Lung (tissue), 11 donors: ENCODE measurements at regions not wholly inside any gene's neighbourhood (a gene's known extent, or its start where the extent isn't known, plus 50 kb on each side); places are given as distances from the start of the nearest gene placed in this dataset.

Experiments
- ATAC-seq: fragments of 200-7000 bp; cut with Tn5 transposase; one replicate; pipeline ENCODE4 v1.9.1; 2020; ENCODE audit warnings: moderate number of reproducible peaks; ENCODE audit not compliant: insufficient read depth, low FRiP score
- DNase-seq, 3 donors: peaks; one replicate each; pipeline ENCODE4 v3.0.0-alpha.2; 2013 to 2017
- H3K27ac ChIP-seq, 2 donors: one replicate each; pipeline ENCODE4 v1.5.1; 2013; ENCODE audit warnings: mild to moderate bottlenecking in 2 of 2, moderate library complexity in 2 of 2, control low read depth in 1 of 2, inconsistent platforms in 1 of 2, low read depth in 1 of 2, low read length in 1 of 2
- H3K27me3 ChIP-seq, 3 donors: one replicate each; pipeline ENCODE4 v1.5.1; 2013; ENCODE audit warnings: low read length in 2 of 3; ENCODE audit not compliant: control insufficient read depth in 3 of 3, insufficient read depth in 3 of 3
- H3K36me3 ChIP-seq, 4 donors: one replicate each; pipeline ENCODE4 v1.5.1; 2013; ENCODE audit warnings: low read length in 4 of 4, mild to moderate bottlenecking in 1 of 4, moderate library complexity in 1 of 4; ENCODE audit not compliant: control insufficient read depth in 4 of 4, insufficient read depth in 4 of 4
- H3K4me1 ChIP-seq, 5 donors: one replicate each; pipeline ENCODE4 v1.5.1; 2013; ENCODE audit warnings: low read length in 5 of 5, mild to moderate bottlenecking in 2 of 5, moderate library complexity in 1 of 5; ENCODE audit not compliant: control insufficient read depth in 5 of 5, insufficient read depth in 5 of 5
- H3K4me3 ChIP-seq: one replicate; pipeline ENCODE4 v1.5.1; 2013; ENCODE audit warnings: mild to moderate bottlenecking, control low read depth, moderate library complexity
- H3K9ac ChIP-seq, 2 donors: one replicate each; pipeline ENCODE4 v1.5.1; 2013; ENCODE audit warnings: low read length in 2 of 2, control low read depth in 1 of 2; ENCODE audit not compliant: insufficient read depth in 1 of 2
- H3K9me3 ChIP-seq, 4 donors: one replicate each; pipeline ENCODE4 v1.5.1; 2013; ENCODE audit warnings: low read length in 3 of 4, mild to moderate bottlenecking in 1 of 4, moderate library complexity in 1 of 4; ENCODE audit not compliant: control insufficient read depth in 4 of 4, insufficient read depth in 3 of 4
- WGBS, 2 donors: extraction: QIAGEN DNeasy Blood & Tissue Kit; methylation state at CpG; one replicate each; pipeline ENCODE4 v1.1.7; 2013; 5-methylcytosine and 5-hydroxymethylcytosine counted together
- TF ChIP-seq, protein P1 (sequence below): IDR thresholded peaks from 2 replicates; pipeline ENCODE4 v1.5.1; 2012; ENCODE audit warnings: mild to moderate bottlenecking; ENCODE audit errors: control extremely low read depth, extremely low read depth
- donor health status: control.
- donor health status: control.
- donor health status: Bipolar disorder and iron deficiency.
- donor health status: healthy.
- donor health status: DM: yes; HTN: yes; CAD: no.

DNA sequence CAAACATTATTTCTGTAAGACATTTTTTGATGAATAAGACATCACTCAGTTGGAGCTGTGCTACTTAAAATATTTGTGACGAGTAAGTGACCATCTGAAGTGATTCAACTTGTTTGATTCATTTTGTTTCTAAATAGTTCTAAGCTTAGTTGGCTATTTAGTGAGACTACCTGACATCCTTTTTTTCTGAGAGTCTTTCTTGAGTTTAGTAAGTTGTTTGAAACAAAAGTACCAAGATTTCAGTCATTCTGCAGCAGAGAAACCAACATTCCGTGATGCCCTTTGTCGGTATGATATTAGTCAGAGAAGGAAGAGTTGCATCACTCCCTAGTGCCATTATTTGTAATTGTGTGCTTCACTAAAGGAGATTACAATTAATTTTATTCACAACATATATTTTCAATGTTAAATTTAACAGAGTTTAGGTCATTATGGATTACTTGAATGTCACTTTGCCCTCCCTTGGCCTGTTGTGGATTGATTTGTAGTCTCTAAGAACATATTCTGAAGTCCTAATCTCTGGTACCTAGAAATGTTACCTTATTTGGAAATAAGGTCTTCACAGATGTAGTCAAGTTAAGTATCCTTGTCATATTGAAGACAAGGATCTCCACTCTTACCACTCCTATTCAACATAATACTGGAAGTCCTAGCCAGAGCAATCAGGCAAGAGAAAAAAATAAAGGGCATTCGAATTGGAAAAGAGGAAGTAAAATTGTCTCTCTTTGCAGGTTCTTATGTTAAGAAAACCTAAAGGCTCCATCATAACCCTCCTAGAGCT, 212.2 kb downstream of the PCSK1 start:
- H3K36me3 ChIP-seq = no peaks in the 10 kb centered on the region
- no peaks in the 10 kb centered on the region for H3K9me3 ChIP-seq
- ATAC-seq (no peak), DNase-seq (no peak)
- no peak overlapping the region for H3K4me3 ChIP-seq
- H3K4me1 ChIP-seq = no peaks in the 10 kb centered on the region
- TF ChIP-seq, protein P1, sequence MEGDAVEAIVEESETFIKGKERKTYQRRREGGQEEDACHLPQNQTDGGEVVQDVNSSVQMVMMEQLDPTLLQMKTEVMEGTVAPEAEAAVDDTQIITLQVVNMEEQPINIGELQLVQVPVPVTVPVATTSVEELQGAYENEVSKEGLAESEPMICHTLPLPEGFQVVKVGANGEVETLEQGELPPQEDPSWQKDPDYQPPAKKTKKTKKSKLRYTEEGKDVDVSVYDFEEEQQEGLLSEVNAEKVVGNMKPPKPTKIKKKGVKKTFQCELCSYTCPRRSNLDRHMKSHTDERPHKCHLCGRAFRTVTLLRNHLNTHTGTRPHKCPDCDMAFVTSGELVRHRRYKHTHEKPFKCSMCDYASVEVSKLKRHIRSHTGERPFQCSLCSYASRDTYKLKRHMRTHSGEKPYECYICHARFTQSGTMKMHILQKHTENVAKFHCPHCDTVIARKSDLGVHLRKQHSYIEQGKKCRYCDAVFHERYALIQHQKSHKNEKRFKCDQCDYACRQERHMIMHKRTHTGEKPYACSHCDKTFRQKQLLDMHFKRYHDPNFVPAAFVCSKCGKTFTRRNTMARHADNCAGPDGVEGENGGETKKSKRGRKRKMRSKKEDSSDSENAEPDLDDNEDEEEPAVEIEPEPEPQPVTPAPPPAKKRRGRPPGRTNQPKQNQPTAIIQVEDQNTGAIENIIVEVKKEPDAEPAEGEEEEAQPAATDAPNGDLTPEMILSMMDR = no peak
- 72 to 83% methylated on average over 4 of the region's 4 CpGs for WGBS, 2 donors
- H3K27ac ChIP-seq = no peak overlapping the region
- no peaks in the 10 kb centered on the region for H3K27me3 ChIP-seq
- no peak overlapping the region for H3K9ac ChIP-seq

DNA sequence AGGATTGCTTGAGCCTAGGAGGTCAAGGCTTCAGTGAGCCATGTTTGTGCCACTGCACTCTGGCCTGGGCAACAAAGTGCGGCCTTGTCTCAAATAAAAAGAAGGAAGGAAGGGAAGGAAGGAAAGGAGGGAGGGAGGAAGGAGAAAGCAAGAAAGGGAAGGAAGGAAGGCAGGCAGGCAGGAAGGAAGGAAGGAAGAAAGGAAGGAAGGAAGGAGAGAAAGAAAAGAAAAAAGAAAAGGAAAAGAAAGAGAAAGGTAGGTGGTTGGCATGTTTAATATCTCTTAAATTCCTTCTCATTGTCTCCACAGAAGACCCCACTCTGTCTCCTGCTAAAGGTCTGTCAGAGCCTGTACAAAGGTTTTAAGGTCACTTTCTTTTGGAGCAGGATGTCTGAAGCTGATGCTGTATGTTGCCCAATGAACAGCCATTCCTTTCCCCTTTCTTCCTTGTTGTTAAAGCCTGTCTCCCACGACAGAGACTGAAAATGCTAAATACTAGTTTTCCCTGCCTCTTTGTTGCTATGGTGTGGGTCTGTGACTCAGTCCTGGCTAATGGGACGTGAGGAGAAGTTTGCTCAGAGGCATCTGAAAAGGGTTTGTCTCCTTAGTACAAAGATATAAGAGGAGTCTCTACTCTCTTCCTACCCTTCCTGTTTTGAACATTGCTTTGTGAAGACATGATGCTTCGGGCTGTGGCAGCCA, 213.3 kb downstream of the PCSK1 start:
- Histone ChIP-seq H3K9ac (no peak overlapping the region), H3K27me3 (no peaks in the 10 kb centered on the region), H3K4me1 (no peaks in the 10 kb centered on the region), H3K4me3 (no peak overlapping the region), H3K27ac (no peak overlapping the region), H3K9me3 (no peaks in the 10 kb centered on the region), H3K36me3 (no peaks in the 10 kb centered on the region)
- no peak for DNase-seq
- TF ChIP-seq, protein P1 = no peak
- 74 to 81% methylated on average over 4 of the region's 4 CpGs for WGBS, 2 donors
- no peak for ATAC-seq

DNA sequence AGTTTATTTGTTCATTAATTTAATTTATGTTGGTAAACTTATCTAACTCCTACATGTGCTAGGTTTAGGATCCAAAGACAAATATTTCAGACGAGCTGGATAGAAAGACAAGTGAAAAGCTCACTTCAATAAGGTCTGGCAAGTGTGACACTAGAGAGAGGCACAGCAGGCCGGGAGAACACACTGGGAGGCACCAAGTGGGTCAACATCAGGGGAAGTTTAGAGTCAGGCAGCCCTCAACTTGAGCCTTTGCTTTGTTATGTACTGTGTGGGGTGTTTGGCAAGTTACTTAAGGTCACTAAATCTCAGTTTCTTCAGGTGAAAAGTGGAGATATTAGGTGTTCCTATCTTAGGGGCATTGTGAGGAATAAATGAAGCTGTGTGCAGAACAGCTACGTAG, 214.4 kb downstream of the PCSK1 start:
- no peak overlapping the region for H3K9ac ChIP-seq
- H3K27me3 ChIP-seq = no peaks in the 10 kb centered on the region
- no peak overlapping the region for H3K4me3 ChIP-seq
- no peak overlapping the region for H3K27ac ChIP-seq
- no peak for DNase-seq
- no peaks in the 10 kb centered on the region for H3K36me3 ChIP-seq
- no peaks in the 10 kb centered on the region for H3K9me3 ChIP-seq
- TF ChIP-seq, protein P1 = no peak
- H3K4me1 ChIP-seq = no peaks in the 10 kb centered on the region
- WGBS, 2 donors = 75 to 79% methylated on average over 3 of the region's 3 CpGs
- ATAC-seq = no peak
